Ascending aorta (tissue), 2 donors: ENCODE measurements at regions not wholly inside any gene's neighbourhood (a gene's known extent, or its start where the extent isn't known, plus 50 kb on each side); places are given as distances from the start of the nearest gene placed in this dataset.

Experiments used
- DNase-seq, 2 donors: peaks; one replicate each; pipeline ENCODE4 v3.0.0-alpha.2; 2019; ENCODE audit warnings: low spot score in 2 of 2
- H3K27ac ChIP-seq, 2 donors: fragments of 200-600 bp; sonication (generic); one replicate each; pipeline ENCODE4 v1.5.1; 2016 to 2017; ENCODE audit warnings: mild to moderate bottlenecking in 1 of 2
- H3K27me3 ChIP-seq: fragments of 200-600 bp; sonication (generic); one replicate; pipeline ENCODE4 v1.5.1; 2017
- H3K36me3 ChIP-seq, 2 donors: fragments of 200-600 bp; sonication (generic); one replicate each; pipeline ENCODE4 v1.5.1; 2016
- H3K4me1 ChIP-seq, 2 donors: fragments of 200-600 bp; sonication (generic); one replicate each; pipeline ENCODE4 v1.5.1; 2016 to 2017; ENCODE audit warnings: mild to moderate bottlenecking in 1 of 2
- H3K4me3 ChIP-seq, 2 donors: fragments of 200-600 bp; sonication (generic); one replicate each; pipeline ENCODE4 v1.5.1; 2016 to 2017; ENCODE audit warnings: mild to moderate bottlenecking in 1 of 2
- H3K9me3 ChIP-seq, 2 donors: fragments of 200-600 bp; sonication (generic); one replicate each; pipeline ENCODE4 v1.5.1; 2016
- intact Hi-C: fragments of 100-400 bp; cut with DNase I; formaldehyde crosslinking; loops from one replicate; pipeline ENCODE4 v1.15.1; 2023
- TF ChIP-seq, protein P1 (sequence below), 3 experiments: fragments of 200-600 bp in 2 of 3; fragments of 450-650 bp in 1 of 3; sonication (generic) in 2 of 3; IDR thresholded peaks; one replicate each; pipeline ENCODE4 v1.5.1; 2016 to 2019; ENCODE audit warnings: antibody characterized with exemption in 3 of 3, mild to moderate bottlenecking in 1 of 3, moderate library complexity in 1 of 3

- TF ChIP-seq, protein P1, sequence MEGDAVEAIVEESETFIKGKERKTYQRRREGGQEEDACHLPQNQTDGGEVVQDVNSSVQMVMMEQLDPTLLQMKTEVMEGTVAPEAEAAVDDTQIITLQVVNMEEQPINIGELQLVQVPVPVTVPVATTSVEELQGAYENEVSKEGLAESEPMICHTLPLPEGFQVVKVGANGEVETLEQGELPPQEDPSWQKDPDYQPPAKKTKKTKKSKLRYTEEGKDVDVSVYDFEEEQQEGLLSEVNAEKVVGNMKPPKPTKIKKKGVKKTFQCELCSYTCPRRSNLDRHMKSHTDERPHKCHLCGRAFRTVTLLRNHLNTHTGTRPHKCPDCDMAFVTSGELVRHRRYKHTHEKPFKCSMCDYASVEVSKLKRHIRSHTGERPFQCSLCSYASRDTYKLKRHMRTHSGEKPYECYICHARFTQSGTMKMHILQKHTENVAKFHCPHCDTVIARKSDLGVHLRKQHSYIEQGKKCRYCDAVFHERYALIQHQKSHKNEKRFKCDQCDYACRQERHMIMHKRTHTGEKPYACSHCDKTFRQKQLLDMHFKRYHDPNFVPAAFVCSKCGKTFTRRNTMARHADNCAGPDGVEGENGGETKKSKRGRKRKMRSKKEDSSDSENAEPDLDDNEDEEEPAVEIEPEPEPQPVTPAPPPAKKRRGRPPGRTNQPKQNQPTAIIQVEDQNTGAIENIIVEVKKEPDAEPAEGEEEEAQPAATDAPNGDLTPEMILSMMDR (IDR thresholded peaks at IDR 0.05) = no peak
- peaks cover 0 to 1% of the 10 kb centered on the region in 2 donors for H3K9me3 ChIP-seq
- H3K27ac ChIP-seq = no peak overlapping the region
- intact Hi-C loops = no loop called here
- H3K36me3 ChIP-seq = no peaks in the 10 kb centered on the region
- no peaks in the 10 kb centered on the region for H3K27me3 ChIP-seq
- no peak for DNase-seq
- H3K4me3 ChIP-seq = no peak overlapping the region
- no peaks in the 10 kb centered on the region for H3K4me1 ChIP-seq
Measured at GRCh38 chr21:16711757-16712156, 801.1 kb upstream of the CXADR start.

DNA sequence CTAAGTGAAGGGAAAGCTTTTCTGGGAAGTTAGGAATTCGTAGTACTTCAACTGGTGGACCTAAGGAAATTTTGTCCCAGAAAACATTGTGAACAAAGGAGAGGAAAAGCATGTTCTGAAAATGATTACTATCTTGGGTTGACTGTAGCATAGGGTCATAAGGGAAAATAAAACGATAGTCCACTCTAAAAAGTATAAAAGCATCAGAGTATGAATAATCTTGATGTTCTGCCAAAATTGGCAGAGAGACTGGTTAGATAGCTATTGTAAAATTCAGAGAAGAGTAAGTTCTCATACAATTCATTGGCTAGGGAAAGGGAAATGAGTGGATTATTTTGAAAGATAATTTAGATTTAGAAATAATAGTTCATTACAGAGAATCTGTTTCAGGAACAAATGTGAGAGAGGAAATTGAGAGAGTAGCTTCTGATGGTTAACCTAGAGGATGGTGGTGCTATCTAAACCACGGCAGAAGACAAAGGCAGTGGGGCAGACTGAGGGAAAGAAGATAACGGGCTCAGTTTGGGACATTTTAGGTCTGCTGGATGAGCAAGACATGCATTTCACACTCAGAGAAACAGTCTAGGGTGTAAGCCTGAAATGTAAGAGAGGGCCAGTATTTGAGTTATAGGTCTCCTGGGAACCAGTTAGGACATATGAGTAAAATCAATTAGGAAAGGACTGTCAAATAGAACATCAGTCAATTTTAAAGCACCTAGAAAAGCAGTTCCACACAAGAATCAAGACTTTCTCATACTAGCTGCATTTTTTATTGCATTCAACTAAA, 799.3 kb upstream of the CXADR start:
- Histone ChIP-seq H3K27ac (no peak overlapping the region), H3K36me3 (no peaks in the 10 kb centered on the region), H3K27me3 (no peaks in the 10 kb centered on the region), H3K4me1 (no peaks in the 10 kb centered on the region), H3K4me3 (no peak overlapping the region), H3K9me3 (peaks cover 0 to 3% of the 10 kb centered on the region in 2 donors)
- DNase-seq = no peak
- intact Hi-C loops = no loop called here
- TF ChIP-seq, protein P1 (IDR thresholded peaks at IDR 0.05) = no peak

- no peaks in the 10 kb centered on the region for H3K4me1 ChIP-seq
- no peak overlapping the region for H3K4me3 ChIP-seq
- H3K36me3 ChIP-seq = no peaks in the 10 kb centered on the region
- DNase-seq = no peak
- no peaks in the 10 kb centered on the region for H3K27me3 ChIP-seq
- peaks cover 0 to under 1% of the 10 kb centered on the region in 2 donors for H3K9me3 ChIP-seq
- no peak overlapping the region for H3K27ac ChIP-seq
- intact Hi-C loops = no loop called here
- TF ChIP-seq, protein P1 (IDR thresholded peaks at IDR 0.05) = no peak
Measured at GRCh38 chr21:16740511-16740910, 772.3 kb upstream of the CXADR start.

DNA sequence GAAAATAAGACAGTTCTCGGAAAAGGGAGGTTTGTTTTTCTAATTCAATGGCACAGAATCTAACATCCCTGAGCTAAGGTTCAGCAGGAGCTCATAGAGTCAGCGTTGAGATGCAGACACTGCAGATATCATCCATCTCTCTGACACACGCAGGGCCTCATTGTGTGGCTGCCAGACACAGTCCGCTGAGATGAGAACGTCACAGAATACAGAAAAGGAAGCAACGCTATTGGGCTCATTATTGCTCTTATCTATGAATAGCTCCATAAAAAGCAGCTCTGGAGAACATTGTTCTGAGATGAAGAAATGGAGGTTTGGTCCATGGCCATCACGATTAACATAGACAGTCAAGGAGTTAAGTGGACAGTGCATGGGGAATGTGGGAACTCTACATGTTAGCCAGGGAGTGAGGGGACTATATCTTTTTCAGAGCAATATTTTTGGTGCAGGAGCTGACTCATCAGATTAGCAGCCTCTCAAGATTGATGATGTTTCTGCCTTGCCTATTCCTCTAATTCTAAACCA, 771.6 kb upstream of the CXADR start:
- no peak for DNase-seq
- intact Hi-C loops = no loop called here
- H3K9me3 ChIP-seq = no peaks in the 10 kb centered on the region
- no peaks in the 10 kb centered on the region for H3K36me3 ChIP-seq
- no peak overlapping the region for H3K27ac ChIP-seq
- H3K4me3 ChIP-seq = no peak overlapping the region
- H3K27me3 ChIP-seq = no peaks in the 10 kb centered on the region
- no peaks in the 10 kb centered on the region for H3K4me1 ChIP-seq
- TF ChIP-seq, protein P1 (IDR thresholded peaks at IDR 0.05) = no peak

DNA sequence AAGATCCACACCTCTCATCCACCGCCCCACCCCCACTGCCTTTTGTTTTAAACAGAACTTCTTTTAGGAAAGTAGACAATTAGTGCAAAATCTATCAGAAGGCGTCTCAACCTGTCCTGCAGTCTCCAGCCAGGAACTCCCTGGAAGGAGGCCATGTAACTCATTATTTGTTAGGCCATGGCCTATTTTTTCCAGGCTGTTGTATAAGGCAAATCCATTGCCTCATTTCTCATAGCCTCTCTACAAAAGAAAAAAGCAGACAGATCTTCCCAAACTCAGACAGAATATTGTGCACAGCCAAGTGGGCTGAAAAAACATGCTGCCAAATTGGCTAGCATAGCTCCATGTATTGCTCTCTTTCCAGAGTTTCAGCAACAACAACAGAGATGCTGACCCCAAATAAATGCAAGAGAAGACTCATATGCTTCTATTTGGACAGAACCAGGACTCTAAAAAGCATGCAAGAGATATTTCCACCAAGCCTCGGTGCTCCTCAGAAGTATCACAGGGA, 770.7 kb upstream of the CXADR start:
- no peaks in the 10 kb centered on the region for H3K36me3 ChIP-seq
- no peak for DNase-seq
- H3K27me3 ChIP-seq = no peaks in the 10 kb centered on the region
- no peaks in the 10 kb centered on the region for H3K9me3 ChIP-seq
- H3K4me1 ChIP-seq = no peaks in the 10 kb centered on the region
- intact Hi-C loops = no loop called here
- H3K27ac ChIP-seq = no peak overlapping the region
- TF ChIP-seq, protein P1 (IDR thresholded peaks at IDR 0.05) = no peak
- H3K4me3 ChIP-seq = no peak overlapping the region
